Lower leg skin (tissue), 4 donors: ENCODE measurements at regions not wholly inside any gene's neighbourhood (a gene's known extent, or its start where the extent isn't known, plus 50 kb on each side); places are given as distances from the start of the nearest gene placed in this dataset.

Experiments used
- DNase-seq, 2 donors: peaks; one replicate each; pipeline ENCODE4 v3.0.0-alpha.2; 2019; ENCODE audit warnings: low spot score in 2 of 2
- H3K4me3 ChIP-seq: fragments of 200-600 bp; sonication (generic); 2 replicates; pipeline ENCODE4 v1.5.1; 2017; ENCODE audit warnings: mild to moderate bottlenecking, low read depth; ENCODE audit not compliant: poor library complexity, severe bottlenecking
- POLR2A ChIP-seq, 2 donors: fragments of 450-650 bp; IDR thresholded peaks; one replicate each; pipeline ENCODE4 v1.6.1; 2016 to 2017; ENCODE audit warnings: antibody characterized with exemption in 2 of 2, mild to moderate bottlenecking in 1 of 2, moderate library complexity in 1 of 2
- WGBS, 2 donors: methylation state at CpG; one replicate each; pipeline ENCODE4 v1.1.5; 2018; 5-methylcytosine and 5-hydroxymethylcytosine counted together
- intact Hi-C: fragments of 100-400 bp; cut with DNase I; formaldehyde crosslinking; loops from one replicate; pipeline ENCODE4 v1.15.0; 2023; ENCODE audit warnings: low total_unique reads
- TF ChIP-seq, protein P1 (sequence below), 3 donors: fragments of 450-650 bp; IDR thresholded peaks; one replicate each; pipeline ENCODE4 v1.5.1; 2016; ENCODE audit warnings: antibody characterized with exemption in 3 of 3, mild to moderate bottlenecking in 3 of 3, moderate library complexity in 2 of 3

DNA sequence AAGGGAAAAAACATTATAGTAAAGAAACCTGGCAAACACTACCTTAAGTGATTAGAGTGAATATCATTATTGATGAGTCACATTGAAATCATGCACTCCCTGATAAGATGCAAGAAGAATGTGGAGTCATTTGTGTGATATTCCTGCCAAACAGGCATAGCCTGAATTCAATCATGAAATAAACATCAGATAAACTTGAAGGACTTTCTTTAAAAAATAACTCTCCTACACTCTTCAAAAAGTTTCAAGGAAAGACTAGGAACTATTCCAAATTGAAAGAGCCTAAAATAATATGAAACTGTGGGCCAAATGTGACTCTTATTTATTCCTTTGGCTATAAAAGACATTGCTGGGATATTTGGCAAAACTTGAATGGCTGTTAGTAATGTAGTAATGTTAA is 625.7 kb upstream of the LMCD1 start:
- intact Hi-C loops = no loop called here

DNA sequence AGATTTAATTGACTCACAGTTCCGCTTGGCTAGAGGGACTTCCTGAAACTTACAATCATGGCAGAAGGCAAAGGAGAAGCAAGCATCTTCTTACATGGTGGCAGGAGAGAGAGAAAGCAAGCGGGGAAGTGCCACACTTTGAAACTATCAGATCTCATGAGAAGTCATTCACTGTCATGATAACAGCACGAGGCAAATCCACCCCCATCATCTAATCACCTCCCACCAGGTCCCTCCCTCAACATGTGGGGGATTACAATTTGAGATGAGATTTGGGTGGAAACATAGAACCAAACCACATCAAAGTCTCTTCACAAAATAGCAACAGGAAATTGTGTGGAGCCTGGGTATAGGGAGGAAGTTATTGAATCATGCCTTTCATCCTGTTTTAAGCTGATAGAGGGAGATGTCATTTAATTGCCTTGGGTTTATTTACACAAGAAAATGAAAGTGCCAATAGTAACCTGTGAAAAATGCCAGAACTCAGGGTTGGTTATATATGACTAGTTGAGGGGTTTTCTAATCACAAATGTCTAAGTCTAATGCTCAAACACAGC is 624.8 kb upstream of the LMCD1 start:
- DNase-seq = no peak
- intact Hi-C loops = no loop called here
- WGBS, 2 donors = 41 to 50% methylated on average over 3 of the region's 3 CpGs
- no peak overlapping the region for H3K4me3 ChIP-seq
- TF ChIP-seq POLR2A (IDR thresholded peaks at IDR 0.05) = no peak
- TF ChIP-seq, protein P1, sequence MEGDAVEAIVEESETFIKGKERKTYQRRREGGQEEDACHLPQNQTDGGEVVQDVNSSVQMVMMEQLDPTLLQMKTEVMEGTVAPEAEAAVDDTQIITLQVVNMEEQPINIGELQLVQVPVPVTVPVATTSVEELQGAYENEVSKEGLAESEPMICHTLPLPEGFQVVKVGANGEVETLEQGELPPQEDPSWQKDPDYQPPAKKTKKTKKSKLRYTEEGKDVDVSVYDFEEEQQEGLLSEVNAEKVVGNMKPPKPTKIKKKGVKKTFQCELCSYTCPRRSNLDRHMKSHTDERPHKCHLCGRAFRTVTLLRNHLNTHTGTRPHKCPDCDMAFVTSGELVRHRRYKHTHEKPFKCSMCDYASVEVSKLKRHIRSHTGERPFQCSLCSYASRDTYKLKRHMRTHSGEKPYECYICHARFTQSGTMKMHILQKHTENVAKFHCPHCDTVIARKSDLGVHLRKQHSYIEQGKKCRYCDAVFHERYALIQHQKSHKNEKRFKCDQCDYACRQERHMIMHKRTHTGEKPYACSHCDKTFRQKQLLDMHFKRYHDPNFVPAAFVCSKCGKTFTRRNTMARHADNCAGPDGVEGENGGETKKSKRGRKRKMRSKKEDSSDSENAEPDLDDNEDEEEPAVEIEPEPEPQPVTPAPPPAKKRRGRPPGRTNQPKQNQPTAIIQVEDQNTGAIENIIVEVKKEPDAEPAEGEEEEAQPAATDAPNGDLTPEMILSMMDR (IDR thresholded peaks at IDR 0.05) = no peak

More for the DNA sequence above, 625.7 kb upstream of the LMCD1 start:
- DNase-seq = no peak
- no peak overlapping the region for H3K4me3 ChIP-seq
- TF ChIP-seq, protein P1 (IDR thresholded peaks at IDR 0.05) = no peak
- TF ChIP-seq POLR2A (IDR thresholded peaks at IDR 0.05) = no peak

DNA sequence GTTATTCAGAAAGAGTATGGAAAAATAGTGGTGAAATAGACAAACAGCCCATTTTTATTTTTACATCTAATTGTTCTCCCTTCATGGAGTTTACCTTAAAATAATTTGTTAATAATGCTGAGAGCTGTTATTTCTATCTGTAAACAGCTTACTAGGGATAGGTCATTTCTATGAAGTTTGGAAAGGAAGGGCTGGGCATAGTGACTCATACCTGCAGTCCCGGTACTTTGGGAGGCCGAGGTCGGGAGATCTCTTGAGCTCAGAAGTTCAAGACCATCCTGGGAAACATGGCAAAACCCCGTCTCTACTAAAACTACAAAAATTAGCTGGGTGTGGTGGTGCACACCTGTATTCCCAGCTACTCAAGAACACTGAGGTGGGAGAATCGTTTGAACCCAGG is 624.3 kb upstream of the LMCD1 start:
- DNase-seq = no peak
- intact Hi-C loops = no loop called here
- no peak overlapping the region for H3K4me3 ChIP-seq
- TF ChIP-seq POLR2A (IDR thresholded peaks at IDR 0.05) = no peak
- TF ChIP-seq, protein P1 (IDR thresholded peaks at IDR 0.05) = no peak
- WGBS, 2 donors = 70 to 75% methylated on average over 5 of the region's 5 CpGs

DNA sequence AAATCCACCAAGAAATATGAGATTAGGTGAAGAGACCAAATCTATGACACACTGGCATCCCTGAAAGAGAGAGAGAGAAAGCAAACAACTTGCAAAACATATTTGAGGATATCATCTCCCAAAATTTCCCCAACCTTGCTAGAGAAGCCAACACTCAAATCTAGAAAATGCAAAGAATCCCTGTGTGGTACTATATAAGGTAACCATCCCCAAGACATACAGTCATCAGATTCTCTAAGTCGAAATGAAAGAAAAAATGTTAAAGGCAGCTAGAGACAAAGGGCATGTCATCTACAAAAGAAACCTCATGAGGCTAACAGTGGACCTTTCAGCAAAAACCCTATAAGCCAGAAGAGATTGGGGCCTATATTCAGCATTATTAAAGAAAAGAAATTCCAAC is 622.1 kb upstream of the LMCD1 start:
- no peak overlapping the region for H3K4me3 ChIP-seq
- 83 to 98% methylated on average over 1 of the region's 1 CpG for WGBS, 2 donors
- intact Hi-C loops = no loop called here
- TF ChIP-seq, protein P1 (IDR thresholded peaks at IDR 0.05) = no peak
- TF ChIP-seq POLR2A (IDR thresholded peaks at IDR 0.05) = no peak
- no peak for DNase-seq

DNA sequence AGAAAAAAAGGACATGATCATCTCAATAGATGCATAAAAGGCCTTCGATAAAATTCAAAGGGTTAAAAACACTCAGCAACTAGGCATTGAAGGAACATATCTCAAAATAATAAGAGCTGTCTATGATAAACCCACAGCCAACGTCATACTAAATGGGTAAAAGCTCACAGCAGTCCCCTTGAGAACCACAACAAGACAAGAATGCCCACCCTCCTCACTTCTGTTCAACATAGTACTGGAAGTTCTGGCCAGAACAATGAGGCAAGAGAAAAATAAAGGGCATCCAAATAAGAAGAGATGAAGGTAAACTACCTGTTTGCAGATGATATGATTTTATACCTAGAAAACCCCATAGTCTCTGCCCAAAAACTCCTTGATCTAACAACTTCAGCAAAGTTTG is 619.7 kb upstream of the LMCD1 start:
- TF ChIP-seq, protein P1 (IDR thresholded peaks at IDR 0.05) = no peak
- no peak for TF ChIP-seq POLR2A (IDR thresholded peaks at IDR 0.05)
- intact Hi-C loops = no loop called here
- no peak overlapping the region for H3K4me3 ChIP-seq
- WGBS, 2 donors = 79 to 90% methylated on average over 2 of the region's 2 CpGs
- no peak for DNase-seq

DNA sequence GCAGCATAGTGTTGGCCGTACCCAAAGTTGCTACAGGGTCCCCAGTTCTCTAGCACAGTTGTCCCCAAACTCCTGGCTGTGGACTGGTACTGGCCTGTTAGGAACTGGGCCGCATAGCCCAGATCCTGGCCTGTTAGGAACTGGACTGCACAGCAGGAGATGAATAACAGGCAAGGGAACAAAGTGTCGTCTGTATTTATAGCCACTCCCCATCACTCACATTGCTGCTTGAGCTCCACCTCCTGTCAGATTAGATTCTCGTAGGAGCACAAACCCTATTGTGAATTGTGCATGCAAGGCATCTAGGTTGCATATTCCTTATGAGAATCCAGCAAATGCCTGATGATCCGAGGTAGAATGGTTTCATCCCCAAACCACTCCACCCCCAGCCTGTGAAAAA is 604.0 kb upstream of the LMCD1 start:
- TF ChIP-seq POLR2A (IDR thresholded peaks at IDR 0.05) = no peak
- TF ChIP-seq, protein P1 (IDR thresholded peaks at IDR 0.05) = no peak
- 64 to 65% methylated on average over 5 of the region's 5 CpGs for WGBS, 2 donors
- intact Hi-C loops = no loop called here
- H3K4me3 ChIP-seq = no peak overlapping the region
- DNase-seq = no peak
